ENCODE measurements at regions not wholly inside any gene's neighbourhood (a gene's known extent, or its start where the extent isn't known, plus 50 kb on each side); places are given as distances from the start of the nearest gene placed in this dataset.
"Not testable (repeated sequence)": the region's sequence is repeated elsewhere in the genome, so short reads cannot be mapped to it uniquely, and the experiment has no call there.

- DNase-seq (no peak), ATAC-seq (no peak)
- intact Hi-C loops (cut with micrococcal nuclease): no loop called here
Observed at GRCh38 chr4:101682946-101683345, 107.6 kb upstream of the BANK1 start.

DNA sequence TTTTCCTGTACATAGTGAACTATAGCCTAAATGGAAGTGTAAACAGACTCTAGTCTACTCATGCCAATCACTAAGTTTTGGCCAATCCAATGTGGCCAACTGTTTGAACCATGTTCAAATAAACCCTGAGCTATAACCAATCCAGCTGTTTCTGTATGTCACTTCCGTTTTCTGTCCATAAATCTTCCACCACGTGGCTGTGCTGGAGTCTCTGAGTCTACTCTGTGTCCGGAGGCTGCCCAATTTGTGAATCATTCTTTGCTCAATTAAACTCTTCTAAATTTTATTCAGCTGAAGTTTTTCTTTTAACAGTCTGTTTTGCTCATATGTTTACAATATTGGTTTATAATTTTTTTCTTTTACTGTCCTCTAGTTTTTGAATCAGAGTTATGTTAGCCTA, 112.3 kb upstream of the BANK1 start:
- no peak for DNase-seq
- ATAC-seq: no peak

DNA sequence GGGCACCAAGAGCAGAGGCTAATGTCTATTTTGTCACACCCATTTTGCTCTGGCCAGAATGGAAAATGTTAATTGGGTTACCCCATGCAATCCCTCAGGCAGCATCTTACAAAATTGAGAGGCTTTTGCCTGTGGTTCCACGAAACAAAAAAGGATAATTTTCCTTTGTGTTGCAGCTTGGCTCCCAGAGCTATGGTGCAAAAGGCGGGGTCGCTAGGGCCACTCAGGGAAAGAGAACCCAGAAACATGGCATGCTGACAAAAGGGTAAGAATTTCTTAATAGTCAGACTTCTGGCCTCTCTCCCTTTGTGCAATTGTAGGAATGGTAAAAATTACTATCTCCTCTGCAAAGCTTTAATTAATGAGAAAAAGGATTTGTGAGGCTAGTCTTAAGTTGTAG, 119.6 kb upstream of the BANK1 start:
- DNase-seq (no peak), ATAC-seq (peak; percentile 32)
- intact Hi-C loops (cut with micrococcal nuclease): no loop called here

More for the DNA sequence above, 112.3 kb upstream of the BANK1 start:
- intact Hi-C loops (cut with micrococcal nuclease): no loop called here

DNA sequence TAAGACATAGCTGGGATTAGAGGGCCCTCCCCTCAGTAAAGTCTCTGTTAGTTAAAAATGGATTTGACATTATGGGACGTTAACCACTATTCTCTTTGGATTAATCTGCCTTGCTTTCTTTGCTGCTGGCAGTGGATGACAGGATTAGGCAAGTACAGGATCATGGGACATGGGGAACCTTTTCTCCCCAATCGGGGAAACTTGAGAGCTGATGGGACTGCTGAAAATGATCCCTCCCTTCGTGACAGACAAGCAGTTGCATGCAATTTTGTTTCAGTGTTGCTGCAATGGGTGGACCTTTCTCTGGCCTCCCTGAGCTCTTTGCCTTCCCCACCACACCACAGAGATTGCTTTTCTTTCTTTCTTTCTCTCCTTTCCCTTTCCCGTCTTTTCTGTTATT, 120.2 kb upstream of the BANK1 start:
- intact Hi-C loops (cut with micrococcal nuclease): no loop called here
- ATAC-seq (no peak), DNase-seq (no peak)

GRCh38 chr4:101669832-101670188, 120.7 kb upstream of the BANK1 start:
- ATAC-seq: peak; percentile 52
- intact Hi-C loops (cut with micrococcal nuclease): no loop called here
- no peak for DNase-seq

DNA sequence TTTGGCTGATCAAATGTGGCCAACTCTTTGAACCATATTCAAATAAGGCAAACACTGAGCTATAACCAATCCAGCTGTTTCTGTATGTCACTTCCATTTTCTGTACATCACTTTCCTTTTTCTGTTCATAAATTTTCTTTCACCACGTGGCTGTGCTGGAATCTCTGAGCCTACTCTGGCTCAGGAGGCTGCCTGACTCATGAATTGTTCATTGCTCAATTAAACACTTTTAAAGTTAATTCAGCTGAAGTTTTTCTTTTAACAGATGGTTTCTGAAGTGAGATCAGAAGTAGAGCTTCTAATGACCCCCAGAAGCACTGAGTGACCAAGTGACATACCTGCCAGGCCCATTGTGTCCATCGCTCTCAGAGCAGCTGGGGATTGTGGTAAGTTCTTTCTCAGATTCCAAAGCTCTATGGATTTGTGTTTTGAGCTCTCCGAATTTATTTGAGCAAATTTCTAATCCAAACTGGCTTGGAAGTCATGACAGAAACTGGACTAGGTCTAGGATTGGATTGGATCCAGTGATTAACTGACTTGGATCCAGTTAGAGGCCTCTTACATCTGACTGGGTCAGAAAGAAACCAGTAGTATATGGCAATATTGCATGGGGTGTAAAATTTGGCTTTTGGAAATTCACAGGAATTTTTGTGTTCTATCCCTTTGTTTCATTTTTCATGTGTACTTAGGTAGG, 121.2 kb upstream of the BANK1 start:
- intact Hi-C loops (cut with micrococcal nuclease): no loop called here
- DNase-seq: no peak
- ATAC-seq: peak; percentile 40

DNA sequence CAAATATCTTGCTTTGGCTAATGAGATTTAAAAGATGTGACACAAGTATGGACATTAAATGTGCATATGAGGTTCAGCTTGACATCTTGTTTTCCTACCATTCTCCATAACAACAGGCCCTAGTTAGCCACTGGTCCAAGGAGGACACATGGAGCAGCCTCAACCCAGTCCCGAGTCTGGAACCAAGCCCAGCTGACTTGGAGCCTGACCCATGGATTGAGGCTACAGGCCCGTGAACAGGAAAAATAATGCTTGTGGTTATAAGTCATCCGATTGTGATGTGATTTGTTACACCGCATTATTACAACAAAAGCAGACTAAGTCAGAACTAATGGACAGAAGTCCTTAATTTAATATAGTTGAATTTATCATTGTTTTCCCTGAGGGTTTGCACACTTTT, 123.2 kb upstream of the BANK1 start:
- intact Hi-C loops (cut with micrococcal nuclease): no loop called here
- DNase-seq (no peak), ATAC-seq (no peak)

GRCh38 chr4:101660607-101661006, 129.9 kb upstream of the BANK1 start:
- no peak for ATAC-seq
- intact Hi-C loops (cut with micrococcal nuclease): no loop called here

GRCh38 chr4:101655857-101656256, 134.7 kb upstream of the BANK1 start:
- DNase-seq (no peak), ATAC-seq (no peak)
- intact Hi-C loops (cut with micrococcal nuclease): no loop called here

More at GRCh38 chr4:101660607-101661006, 129.9 kb upstream of the BANK1 start:
- no peak for DNase-seq

GRCh38 chr4:101655005-101655404, 135.5 kb upstream of the BANK1 start:
- peak; percentile 42 for ATAC-seq
- intact Hi-C loops (cut with micrococcal nuclease): no loop called here
- no peak for DNase-seq

DNA sequence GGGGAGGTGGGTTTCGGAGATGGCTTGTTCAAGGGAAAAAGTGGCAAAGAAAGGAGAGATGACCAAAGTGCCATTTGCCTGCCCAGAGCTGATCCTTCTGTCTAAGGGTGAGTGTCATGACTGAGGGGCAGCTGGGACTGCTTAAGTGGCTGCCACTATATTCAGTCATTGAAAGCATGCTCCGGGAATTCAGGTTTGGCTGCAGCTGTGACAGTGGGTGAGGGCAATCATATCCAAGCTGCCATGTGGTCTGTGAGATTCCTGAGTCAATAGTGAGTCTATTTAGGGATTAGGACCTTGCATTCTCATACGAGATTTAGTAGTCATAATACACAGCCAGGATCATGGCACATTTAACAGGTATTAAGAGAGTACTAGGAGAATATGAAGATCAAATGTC, 138.8 kb upstream of the BANK1 start:
- DNase-seq (peak; percentile 46), ATAC-seq (peak; percentile 99)
- intact Hi-C loops (cut with micrococcal nuclease): no loop called here

GRCh38 chr4:101649790-101650515, 140.6 kb upstream of the BANK1 start:
- intact Hi-C loops (cut with micrococcal nuclease): no loop called here
- ATAC-seq: peak; percentile 51
- DNase-seq: no peak

GRCh38 chr4:101647710-101648034, 142.9 kb upstream of the BANK1 start:
- DNase-seq (no peak), ATAC-seq (no peak)
- intact Hi-C loops (cut with micrococcal nuclease): no loop called here

- intact Hi-C loops (cut with micrococcal nuclease): no loop called here
- ATAC-seq (no peak), DNase-seq (no peak)
Observed at GRCh38 chr4:101644516-101644915, 146.0 kb upstream of the BANK1 start.

GRCh38 chr4:101643186-101643837, 147.2 kb upstream of the BANK1 start:
- DNase-seq (no peak), ATAC-seq (no peak)
- intact Hi-C loops (cut with micrococcal nuclease): no loop called here

DNA sequence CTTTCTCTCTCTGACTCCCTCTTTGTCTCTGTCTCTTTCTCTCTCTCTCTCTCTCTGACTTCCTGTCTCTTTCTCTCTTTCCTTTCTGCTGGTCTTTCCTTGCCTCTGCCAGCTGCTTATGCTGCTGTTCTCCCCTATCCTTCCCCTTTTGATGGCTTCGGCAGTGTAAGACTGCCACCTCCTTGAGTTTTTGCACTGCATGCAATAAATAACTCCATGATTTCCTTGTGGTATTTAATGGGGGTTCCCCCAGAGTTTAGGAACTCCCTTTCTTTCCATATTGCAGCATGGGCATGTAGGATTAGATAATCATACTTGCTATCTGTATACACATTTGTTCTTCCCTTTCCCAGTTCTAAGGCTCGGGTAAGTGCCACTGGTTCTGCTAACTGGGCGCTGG, 157.8 kb upstream of the BANK1 start:
- ATAC-seq, DNase-seq: not testable (repeated sequence)

GRCh38 chr4:101630319-101630986, 160.1 kb upstream of the BANK1 start:
- no peak for ATAC-seq
- DNase-seq: no peak
- intact Hi-C loops (cut with micrococcal nuclease): no loop called here

More for the DNA sequence above, 157.8 kb upstream of the BANK1 start:
- intact Hi-C loops (cut with micrococcal nuclease): not testable (repeated sequence)

- DNase-seq: no peak
- no peak for ATAC-seq
- intact Hi-C loops (cut with micrococcal nuclease): no loop called here
Observed at GRCh38 chr4:101621120-101621519, 169.4 kb upstream of the BANK1 start.

GRCh38 chr4:101615652-101616051, 174.9 kb upstream of the BANK1 start:
- ATAC-seq (no peak), DNase-seq (no peak)
- intact Hi-C loops (cut with micrococcal nuclease): no loop called here

DNA sequence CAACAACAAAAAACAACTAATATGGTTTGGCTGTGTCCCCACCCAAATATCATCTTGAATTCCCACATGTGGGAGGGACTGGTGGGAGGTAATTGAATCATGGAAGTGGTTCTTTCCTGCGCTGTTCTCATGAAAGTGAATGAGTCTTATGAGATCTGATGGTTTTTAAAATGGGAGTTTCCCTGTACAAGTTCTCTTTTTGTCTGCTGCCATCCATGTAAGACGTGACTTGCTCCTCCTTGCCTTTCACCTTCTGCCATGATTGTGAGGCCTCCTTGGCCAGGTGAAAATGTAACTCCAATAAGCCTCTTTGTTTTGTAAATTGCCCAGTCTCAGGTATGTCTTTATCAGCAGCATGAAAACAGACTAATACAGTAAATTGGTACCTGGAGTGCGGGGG, 183.5 kb upstream of the BANK1 start:
- DNase-seq; intact Hi-C loops (cut with micrococcal nuclease); ATAC-seq: not testable (repeated sequence)

Data from left ventricle myocardium superior (tissue), 1 donor.